Smooth muscle cell (in vitro differentiated cells): ENCODE measurements at regions not wholly inside any gene's neighbourhood (a gene's known extent, or its start where the extent isn't known, plus 50 kb on each side); places are given as distances from the start of the nearest gene placed in this dataset.

ENCODE experiments used
- DNase-seq: peaks from one replicate; lab custom pipeline; 2025; ENCODE audit not compliant: unreplicated experiment; lab: John Stamatoyannopoulos, UW
- H2AFZ ChIP-seq: fragments of 200-600 bp; sonication (generic); 2 replicates; pipeline ENCODE4 v1.6.0; 2016; ENCODE audit warnings: antibody characterized with exemption, low read depth, mild to moderate bottlenecking
- H3F3A ChIP-seq: fragments of 200-600 bp; sonication (generic); 2 replicates; pipeline ENCODE4 v1.6.0; 2017; ENCODE audit warnings: antibody characterized with exemption, low read depth
- H3K27ac ChIP-seq: fragments of 200-600 bp; sonication (generic); 2 replicates; pipeline ENCODE4 v1.5.1; 2016; ENCODE audit warnings: low read depth, mild to moderate bottlenecking
- H3K27me3 ChIP-seq: fragments of 200-600 bp; sonication (generic); 2 replicates; pipeline ENCODE4 v1.6.1; 2016; ENCODE audit warnings: low read depth, mild to moderate bottlenecking
- H3K36me3 ChIP-seq: fragments of 200-600 bp; sonication (generic); 2 replicates; pipeline ENCODE4 v1.5.1; 2016; ENCODE audit warnings: low read depth
- H3K4me1 ChIP-seq: fragments of 200-600 bp; sonication (generic); 2 replicates; pipeline ENCODE4 v1.5.1; 2016; ENCODE audit warnings: low read depth
- H3K4me2 ChIP-seq: fragments of 200-600 bp; sonication (generic); 2 replicates; pipeline ENCODE4 v1.6.0; 2016; ENCODE audit warnings: mild to moderate bottlenecking
- H3K4me3 ChIP-seq: fragments of 200-600 bp; sonication (generic); 2 replicates; pipeline ENCODE4 v1.5.1; 2016; ENCODE audit warnings: mild to moderate bottlenecking
- H3K79me2 ChIP-seq: fragments of 200-600 bp; sonication (generic); 2 replicates; pipeline ENCODE4 v1.6.0; 2016; ENCODE audit warnings: low read depth, mild to moderate bottlenecking
- H3K9ac ChIP-seq: fragments of 200-600 bp; sonication (generic); 2 replicates; pipeline ENCODE4 v1.6.0; 2016; ENCODE audit warnings: low read depth
- H3K9me3 ChIP-seq: fragments of 200-600 bp; sonication (generic); replicated peaks from 2 replicates; pipeline ENCODE4 v1.5.1; 2016; ENCODE audit warnings: low read depth
- H4K20me1 ChIP-seq: fragments of 200-600 bp; sonication (generic); 2 replicates; pipeline ENCODE4 v1.6.0; 2016; ENCODE audit warnings: low read depth
- WGBS: methylation state at CpG from one replicate; pipeline ENCODE4 v1.1.7; 2016; ENCODE audit warnings: low lambda C conversion rate; 5-methylcytosine and 5-hydroxymethylcytosine counted together
- TF ChIP-seq, protein P1 (sequence below): fragments of 200-600 bp; sonication (generic); IDR thresholded peaks from 2 replicates; pipeline ENCODE4 v1.5.1; 2017; ENCODE audit warnings: borderline replicate concordance, mild to moderate bottlenecking, antibody characterized with exemption; ENCODE audit not compliant: insufficient read depth, poor library complexity, severe bottlenecking

DNA sequence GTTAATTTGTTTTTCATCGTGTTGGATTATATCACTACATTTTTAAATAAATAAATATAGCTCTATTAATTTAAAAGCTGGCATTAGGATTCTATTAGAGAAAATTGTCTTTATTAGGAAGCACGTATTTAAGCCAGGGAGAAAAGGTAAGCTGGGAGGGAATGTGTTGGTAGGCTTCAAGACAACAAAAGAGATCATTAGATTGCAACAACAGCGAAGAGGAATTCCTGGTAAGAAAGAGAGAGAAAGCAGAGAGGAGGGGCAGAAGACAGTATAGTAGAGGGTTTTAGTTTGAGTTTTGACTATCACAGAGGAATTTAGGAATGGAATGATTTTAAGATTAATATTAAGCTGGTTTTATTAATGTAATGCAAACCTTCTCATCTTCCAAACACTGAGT is 613.6 kb upstream of the USP15 start:
- H3K9ac ChIP-seq = no peak overlapping the region
- H4K20me1 ChIP-seq = no peaks in the 10 kb centered on the region
- H3K27ac ChIP-seq = no peak overlapping the region
- TF ChIP-seq, protein P1, sequence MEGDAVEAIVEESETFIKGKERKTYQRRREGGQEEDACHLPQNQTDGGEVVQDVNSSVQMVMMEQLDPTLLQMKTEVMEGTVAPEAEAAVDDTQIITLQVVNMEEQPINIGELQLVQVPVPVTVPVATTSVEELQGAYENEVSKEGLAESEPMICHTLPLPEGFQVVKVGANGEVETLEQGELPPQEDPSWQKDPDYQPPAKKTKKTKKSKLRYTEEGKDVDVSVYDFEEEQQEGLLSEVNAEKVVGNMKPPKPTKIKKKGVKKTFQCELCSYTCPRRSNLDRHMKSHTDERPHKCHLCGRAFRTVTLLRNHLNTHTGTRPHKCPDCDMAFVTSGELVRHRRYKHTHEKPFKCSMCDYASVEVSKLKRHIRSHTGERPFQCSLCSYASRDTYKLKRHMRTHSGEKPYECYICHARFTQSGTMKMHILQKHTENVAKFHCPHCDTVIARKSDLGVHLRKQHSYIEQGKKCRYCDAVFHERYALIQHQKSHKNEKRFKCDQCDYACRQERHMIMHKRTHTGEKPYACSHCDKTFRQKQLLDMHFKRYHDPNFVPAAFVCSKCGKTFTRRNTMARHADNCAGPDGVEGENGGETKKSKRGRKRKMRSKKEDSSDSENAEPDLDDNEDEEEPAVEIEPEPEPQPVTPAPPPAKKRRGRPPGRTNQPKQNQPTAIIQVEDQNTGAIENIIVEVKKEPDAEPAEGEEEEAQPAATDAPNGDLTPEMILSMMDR = no peak
- no peaks in the 10 kb centered on the region for H3F3A ChIP-seq
- H3K79me2 ChIP-seq = no peaks in the 10 kb centered on the region
- H2AFZ ChIP-seq = no peak overlapping the region
- no peaks in the 10 kb centered on the region for H3K27me3 ChIP-seq
- WGBS = 75% methylated on average over 3 of the region's 3 CpGs
- peaks cover 18% of the 10 kb centered on the region for H3K4me1 ChIP-seq
- H3K4me3 ChIP-seq = no peak overlapping the region
- H3K36me3 ChIP-seq = no peaks in the 10 kb centered on the region
- DNase-seq = no peak
- H3K4me2 ChIP-seq = no peak overlapping the region
- H3K9me3 ChIP-seq = no peaks in the 10 kb centered on the region

DNA sequence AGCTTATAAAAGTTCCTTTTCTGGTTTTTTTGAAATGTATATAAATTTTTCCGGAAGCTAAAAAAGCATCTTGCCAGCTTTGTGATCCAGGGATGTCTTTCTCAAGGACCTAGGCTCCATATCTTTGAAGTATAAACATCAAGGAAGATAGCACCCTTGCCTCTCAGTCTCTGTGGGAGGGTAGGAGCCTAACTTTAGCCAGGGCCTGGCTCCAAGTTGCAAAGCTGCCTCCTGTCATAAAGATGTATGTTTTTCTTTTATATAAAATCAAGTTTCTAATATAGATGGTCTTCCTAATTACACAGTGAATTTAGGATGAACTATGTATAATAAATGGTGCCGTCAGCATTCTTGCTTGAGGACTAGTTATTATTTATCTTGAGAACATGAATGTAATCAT is 612.6 kb upstream of the USP15 start:
- Histone ChIP-seq H3K4me2 (no peak overlapping the region), H2AFZ (no peak overlapping the region), H3K79me2 (no peaks in the 10 kb centered on the region), H4K20me1 (no peaks in the 10 kb centered on the region), H3K27ac (no peak overlapping the region), H3K9ac (no peak overlapping the region), H3K4me3 (no peak overlapping the region), H3K4me1 (peaks cover 18% of the 10 kb centered on the region), H3K36me3 (no peaks in the 10 kb centered on the region), H3K9me3 (no peaks in the 10 kb centered on the region), H3F3A (no peaks in the 10 kb centered on the region), H3K27me3 (no peaks in the 10 kb centered on the region)
- WGBS = 81% methylated on average over 2 of the region's 2 CpGs
- no peak for DNase-seq
- TF ChIP-seq, protein P1 = no peak

DNA sequence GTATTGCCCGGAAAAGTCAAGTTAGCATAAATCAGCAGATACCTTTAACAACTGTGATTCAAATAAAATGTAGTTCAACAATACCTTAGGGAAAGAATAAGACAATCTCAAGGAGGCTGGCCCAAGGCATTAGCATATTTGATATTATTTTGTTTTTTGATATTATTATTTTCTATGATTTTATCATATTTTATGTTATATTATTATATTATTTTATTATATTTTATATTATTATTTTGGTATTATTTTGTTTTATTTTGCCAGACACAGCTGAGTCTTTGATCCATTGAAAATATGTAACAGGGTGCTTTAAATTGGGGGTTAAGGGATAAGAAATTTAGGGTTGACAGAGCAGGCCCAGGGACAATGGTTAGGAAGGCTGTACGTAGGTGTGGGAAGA is 607.9 kb upstream of the USP15 start:
- 95% methylated on average over 2 of the region's 2 CpGs for WGBS
- no peak for DNase-seq
- H3F3A ChIP-seq = no peaks in the 10 kb centered on the region
- H3K9ac ChIP-seq = no peak overlapping the region
- no peaks in the 10 kb centered on the region for H3K27me3 ChIP-seq
- no peaks in the 10 kb centered on the region for H3K9me3 ChIP-seq
- H3K79me2 ChIP-seq = no peaks in the 10 kb centered on the region
- H3K4me3 ChIP-seq = no peak overlapping the region
- TF ChIP-seq, protein P1 = no peak
- H3K4me2 ChIP-seq = no peak overlapping the region
- H2AFZ ChIP-seq = no peak overlapping the region
- H4K20me1 ChIP-seq = no peaks in the 10 kb centered on the region
- H3K4me1 ChIP-seq = peaks cover 3% of the 10 kb centered on the region
- H3K36me3 ChIP-seq = no peaks in the 10 kb centered on the region
- H3K27ac ChIP-seq = no peak overlapping the region

DNA sequence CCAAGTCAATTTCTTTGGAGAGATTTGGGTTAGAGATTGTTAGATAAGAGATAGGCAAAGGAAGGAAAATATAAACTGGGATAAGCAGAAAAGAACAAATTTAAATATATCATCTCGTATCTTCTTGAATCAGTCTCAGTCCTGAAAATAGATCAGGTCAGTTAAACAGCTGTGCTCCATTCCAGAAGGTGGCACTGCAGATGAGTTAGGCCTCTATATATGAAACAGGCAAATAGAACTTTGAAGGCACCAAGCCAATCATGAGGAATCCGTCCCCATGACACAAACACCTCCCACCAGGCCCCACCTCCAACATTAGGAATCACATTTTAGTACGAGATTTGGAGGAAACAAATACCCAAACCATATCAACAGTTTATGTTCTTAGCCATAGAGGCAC is 605.5 kb upstream of the USP15 start:
- no peaks in the 10 kb centered on the region for H3K27me3 ChIP-seq
- H3K4me2 ChIP-seq = no peak overlapping the region
- H2AFZ ChIP-seq = peak overlapping the region; percentile 49
- no peaks in the 10 kb centered on the region for H3K79me2 ChIP-seq
- no peak overlapping the region for H3K4me3 ChIP-seq
- no peaks in the 10 kb centered on the region for H3K9me3 ChIP-seq
- no peaks in the 10 kb centered on the region for H3K36me3 ChIP-seq
- no peaks in the 10 kb centered on the region for H4K20me1 ChIP-seq
- WGBS = 76% methylated on average over 3 of the region's 3 CpGs
- no peaks in the 10 kb centered on the region for H3F3A ChIP-seq
- H3K4me1 ChIP-seq = no peaks in the 10 kb centered on the region
- TF ChIP-seq, protein P1 = peak; percentile 29
- no peak overlapping the region for H3K27ac ChIP-seq
- H3K9ac ChIP-seq = no peak overlapping the region
- no peak for DNase-seq
